HEK293 (cell line): ENCODE measurements at regions not wholly inside any gene's neighbourhood (a gene's known extent, or its start where the extent isn't known, plus 50 kb on each side); places are given as distances from the start of the nearest gene placed in this dataset.

Experiments used
- HOXA7 ChIP-seq: sonication (generic); formaldehyde crosslinking; IDR thresholded peaks from 2 replicates; pipeline ENCODE4 v1.8.1; 2022; ENCODE audit warnings: missing genetic modification reagents, borderline replicate concordance
- RBAK ChIP-seq: fragments of 450-650 bp; formaldehyde crosslinking; IDR thresholded peaks from 2 replicates; pipeline ENCODE4 v1.5.1; 2016; ENCODE audit warnings: missing biosample characterization, missing genetic modification characterization
- REPIN1 ChIP-seq: fragments of 450-650 bp; formaldehyde crosslinking; IDR thresholded peaks from 2 replicates; pipeline ENCODE4 v1.5.1; 2017; ENCODE audit warnings: missing biosample characterization, missing genetic modification characterization, low read depth
- ZNF266 ChIP-seq: fragments of 450-650 bp; formaldehyde crosslinking; IDR thresholded peaks from 2 replicates; pipeline ENCODE4 v1.5.1; 2016; ENCODE audit warnings: missing biosample characterization, missing genetic modification characterization, low read depth
- ZNF311 ChIP-seq: fragments of 450-650 bp; formaldehyde crosslinking; IDR thresholded peaks from 2 replicates; pipeline ENCODE4 v1.5.1; 2017; ENCODE audit warnings: missing biosample characterization, missing genetic modification characterization, borderline replicate concordance
- ZNF394 ChIP-seq: fragments of 450-650 bp; formaldehyde crosslinking; IDR thresholded peaks from 2 replicates; pipeline ENCODE4 v1.5.1; 2016; ENCODE audit warnings: missing biosample characterization, missing genetic modification characterization, mild to moderate bottlenecking, moderate library complexity, borderline replicate concordance
- ZNF629 ChIP-seq: fragments of 450-650 bp; formaldehyde crosslinking; IDR thresholded peaks from 2 replicates; pipeline ENCODE4 v1.5.1; 2017; ENCODE audit warnings: missing biosample characterization, missing genetic modification characterization
- ZNF776 ChIP-seq: fragments of 450-650 bp; formaldehyde crosslinking; IDR thresholded peaks from 2 replicates; pipeline ENCODE4 v1.5.0; 2017; ENCODE audit warnings: missing biosample characterization, missing genetic modification characterization, borderline replicate concordance
- ZSCAN30 ChIP-seq: fragments of 450-650 bp; IDR thresholded peaks from 2 replicates; pipeline ENCODE4 v1.5.1; 2018; ENCODE audit warnings: missing biosample characterization, mild to moderate bottlenecking, missing genetic modification characterization, moderate library complexity
- ZXDB ChIP-seq: fragments of 450-650 bp; formaldehyde crosslinking; IDR thresholded peaks from 2 replicates; pipeline ENCODE4 v1.5.1; 2016; ENCODE audit warnings: missing biosample characterization, missing genetic modification characterization
- TF ChIP-seq, protein P1 (sequence below): fragments of 450-650 bp; formaldehyde crosslinking; IDR thresholded peaks from 2 replicates; pipeline ENCODE4 v1.5.1; 2016; ENCODE audit warnings: missing biosample characterization, missing genetic modification characterization
- TF ChIP-seq, protein P2 (sequence below): fragments of 450-650 bp; formaldehyde crosslinking; IDR thresholded peaks from 2 replicates; pipeline ENCODE4 v1.5.1; 2016; ENCODE audit warnings: missing biosample characterization, missing genetic modification characterization
- TF ChIP-seq, protein P3 (sequence below): fragments of 450-650 bp; formaldehyde crosslinking; IDR thresholded peaks from 2 replicates; pipeline ENCODE4 v1.5.1; 2016; ENCODE audit warnings: missing biosample characterization, missing genetic modification characterization, low read depth

DNA sequence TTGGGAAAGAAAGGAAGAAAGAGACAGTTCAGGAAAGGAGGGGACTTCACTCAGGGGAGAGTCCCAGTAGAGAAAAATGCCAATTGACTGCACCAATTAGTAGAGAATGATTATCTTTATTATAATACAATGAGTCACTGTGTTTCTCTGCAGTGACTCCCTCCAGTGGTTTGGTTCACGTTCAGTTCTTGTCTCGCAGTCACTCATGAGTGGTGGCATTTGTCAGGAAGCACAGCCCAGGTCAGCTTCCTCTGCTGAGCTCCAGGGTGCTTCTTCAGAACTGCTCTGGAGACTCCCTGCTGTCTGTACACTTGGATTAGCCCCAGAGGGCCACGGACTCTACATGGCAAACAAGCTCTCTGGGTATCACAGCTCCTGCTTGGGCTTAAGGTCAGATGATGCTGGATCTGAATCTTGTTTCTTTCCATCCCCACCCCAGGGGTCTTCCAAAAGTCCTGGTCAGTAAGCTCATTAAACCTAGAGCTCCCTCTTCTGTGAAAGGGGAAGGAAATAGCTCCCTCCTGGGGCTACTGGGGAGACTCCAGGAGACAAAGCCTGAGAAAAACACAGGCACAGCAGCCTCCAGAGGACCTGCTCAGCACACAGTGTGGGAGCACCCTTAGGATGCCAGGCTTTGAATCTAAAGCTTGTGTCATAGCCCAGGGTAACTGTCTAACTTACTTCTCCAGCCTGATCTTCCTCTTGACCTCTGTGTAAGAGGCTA, 619.0 kb downstream of the AJAP1 start:
- TF ChIP-seq, protein P1, sequence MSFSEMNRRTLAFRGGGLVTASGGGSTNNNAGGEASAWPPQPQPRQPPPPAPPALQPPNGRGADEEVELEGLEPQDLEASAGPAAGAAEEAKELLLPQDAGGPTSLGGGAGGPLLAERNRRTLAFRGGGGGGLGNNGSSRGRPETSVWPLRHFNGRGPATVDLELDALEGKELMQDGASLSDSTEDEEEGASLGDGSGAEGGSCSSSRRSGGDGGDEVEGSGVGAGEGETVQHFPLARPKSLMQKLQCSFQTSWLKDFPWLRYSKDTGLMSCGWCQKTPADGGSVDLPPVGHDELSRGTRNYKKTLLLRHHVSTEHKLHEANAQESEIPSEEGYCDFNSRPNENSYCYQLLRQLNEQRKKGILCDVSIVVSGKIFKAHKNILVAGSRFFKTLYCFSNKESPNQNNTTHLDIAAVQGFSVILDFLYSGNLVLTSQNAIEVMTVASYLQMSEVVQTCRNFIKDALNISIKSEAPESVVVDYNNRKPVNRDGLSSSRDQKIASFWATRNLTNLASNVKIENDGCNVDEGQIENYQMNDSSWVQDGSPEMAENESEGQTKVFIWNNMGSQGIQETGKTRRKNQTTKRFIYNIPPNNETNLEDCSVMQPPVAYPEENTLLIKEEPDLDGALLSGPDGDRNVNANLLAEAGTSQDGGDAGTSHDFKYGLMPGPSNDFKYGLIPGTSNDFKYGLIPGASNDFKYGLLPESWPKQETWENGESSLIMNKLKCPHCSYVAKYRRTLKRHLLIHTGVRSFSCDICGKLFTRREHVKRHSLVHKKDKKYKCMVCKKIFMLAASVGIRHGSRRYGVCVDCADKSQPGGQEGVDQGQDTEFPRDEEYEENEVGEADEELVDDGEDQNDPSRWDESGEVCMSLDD (tag by site-specific recombination) = no peak
- TF ChIP-seq RBAK (tag by site-specific recombination) (no peak), ZSCAN30 (no peak), ZNF629 (tag by site-specific recombination) (no peak), HOXA7 (CRISPR knock-in tag) (no peak), ZNF311 (tag by site-specific recombination) (no peak), ZXDB (tag by site-specific recombination) (no peak), REPIN1 (no peak), ZNF266 (no peak), ZNF394 (tag by site-specific recombination) (no peak), ZNF776 (no peak)
- TF ChIP-seq, protein P2, sequence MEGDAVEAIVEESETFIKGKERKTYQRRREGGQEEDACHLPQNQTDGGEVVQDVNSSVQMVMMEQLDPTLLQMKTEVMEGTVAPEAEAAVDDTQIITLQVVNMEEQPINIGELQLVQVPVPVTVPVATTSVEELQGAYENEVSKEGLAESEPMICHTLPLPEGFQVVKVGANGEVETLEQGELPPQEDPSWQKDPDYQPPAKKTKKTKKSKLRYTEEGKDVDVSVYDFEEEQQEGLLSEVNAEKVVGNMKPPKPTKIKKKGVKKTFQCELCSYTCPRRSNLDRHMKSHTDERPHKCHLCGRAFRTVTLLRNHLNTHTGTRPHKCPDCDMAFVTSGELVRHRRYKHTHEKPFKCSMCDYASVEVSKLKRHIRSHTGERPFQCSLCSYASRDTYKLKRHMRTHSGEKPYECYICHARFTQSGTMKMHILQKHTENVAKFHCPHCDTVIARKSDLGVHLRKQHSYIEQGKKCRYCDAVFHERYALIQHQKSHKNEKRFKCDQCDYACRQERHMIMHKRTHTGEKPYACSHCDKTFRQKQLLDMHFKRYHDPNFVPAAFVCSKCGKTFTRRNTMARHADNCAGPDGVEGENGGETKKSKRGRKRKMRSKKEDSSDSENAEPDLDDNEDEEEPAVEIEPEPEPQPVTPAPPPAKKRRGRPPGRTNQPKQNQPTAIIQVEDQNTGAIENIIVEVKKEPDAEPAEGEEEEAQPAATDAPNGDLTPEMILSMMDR (tag by site-specific recombination) = no peak
- TF ChIP-seq, protein P3, sequence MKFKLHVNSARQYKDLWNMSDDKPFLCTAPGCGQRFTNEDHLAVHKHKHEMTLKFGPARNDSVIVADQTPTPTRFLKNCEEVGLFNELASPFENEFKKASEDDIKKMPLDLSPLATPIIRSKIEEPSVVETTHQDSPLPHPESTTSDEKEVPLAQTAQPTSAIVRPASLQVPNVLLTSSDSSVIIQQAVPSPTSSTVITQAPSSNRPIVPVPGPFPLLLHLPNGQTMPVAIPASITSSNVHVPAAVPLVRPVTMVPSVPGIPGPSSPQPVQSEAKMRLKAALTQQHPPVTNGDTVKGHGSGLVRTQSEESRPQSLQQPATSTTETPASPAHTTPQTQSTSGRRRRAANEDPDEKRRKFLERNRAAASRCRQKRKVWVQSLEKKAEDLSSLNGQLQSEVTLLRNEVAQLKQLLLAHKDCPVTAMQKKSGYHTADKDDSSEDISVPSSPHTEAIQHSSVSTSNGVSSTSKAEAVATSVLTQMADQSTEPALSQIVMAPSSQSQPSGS (tag by site-specific recombination) = no peak
